ENCODE measurements at regions not wholly inside any gene's neighbourhood (a gene's known extent, or its start where the extent isn't known, plus 50 kb on each side); places are given as distances from the start of the nearest gene placed in this dataset.

- Histone ChIP-seq H3K36me3 (no peaks in the 10 kb centered on the region), H3K4me1 (no peaks in the 10 kb centered on the region), H3K27ac (no peak overlapping the region), H4K20me1 (no peaks in the 10 kb centered on the region), H3K9ac (no peak overlapping the region), H3K4me3 (no peak overlapping the region), H3K9me3 (replicated peaks in 1 of 11) (peaks cover 10 to 19% (median 14%) of the 10 kb centered on the region in 11 experiments; a peak in 21 of 22 replicates), H3K4me2 (no peak overlapping the region), H3K27me3 (no peaks in the 10 kb centered on the region)
- TF ChIP-seq Cebpa-rat (IDR thresholded peaks at IDR 0.05), result no peak
Observed at GRCh38 chr5:44489759-44490158, 100.5 kb upstream of the FGF10 start.

- Histone ChIP-seq H3K36me3 (no peaks in the 10 kb centered on the region), H3K4me3 (no peak overlapping the region), H3K4me1 (no peaks in the 10 kb centered on the region), H4K20me1 (no peaks in the 10 kb centered on the region), H3K27ac (no peak overlapping the region), H3K27me3 (no peaks in the 10 kb centered on the region), H3K9me3 (replicated peaks in 1 of 11) (peaks cover 0 to 4% (median 0%) of the 10 kb centered on the region in 11 experiments; a peak in 1 of 22 replicates), H3K9ac (no peak overlapping the region), H3K4me2 (no peak overlapping the region)
- no peak for TF ChIP-seq Cebpa-rat (IDR thresholded peaks at IDR 0.05)
Observed at GRCh38 chr5:44486591-44486990, 97.4 kb upstream of the FGF10 start.

- no peaks in the 10 kb centered on the region for H3K4me1 ChIP-seq
- H3K9ac ChIP-seq, result no peak overlapping the region
- no peaks in the 10 kb centered on the region for H3K36me3 ChIP-seq
- H3K9me3 ChIP-seq (replicated peaks in 1 of 11), result no peaks in the 10 kb centered on the region
- no peak overlapping the region for H3K4me3 ChIP-seq
- H3K27ac ChIP-seq, result no peak overlapping the region
- TF ChIP-seq Cebpa-rat (IDR thresholded peaks at IDR 0.05), result no peak
- no peaks in the 10 kb centered on the region for H3K27me3 ChIP-seq
- H3K4me2 ChIP-seq, result no peak overlapping the region
- H4K20me1 ChIP-seq, result no peaks in the 10 kb centered on the region
Observed at GRCh38 chr5:44454002-44454401, 64.8 kb upstream of the FGF10 start.

GRCh38 chr5:44446399-44446798 is 57.2 kb upstream of the FGF10 start:
- no peak overlapping the region for H3K9ac ChIP-seq
- TF ChIP-seq Cebpa-rat (IDR thresholded peaks at IDR 0.05), result no peak

GRCh38 chr5:44443172-44443571 is 54.0 kb upstream of the FGF10 start:
- H3K4me2 ChIP-seq, result no peak overlapping the region
- no peaks in the 10 kb centered on the region for H3K9me3 ChIP-seq (replicated peaks in 1 of 11)
- no peaks in the 10 kb centered on the region for H4K20me1 ChIP-seq
- H3K9ac ChIP-seq, result no peak overlapping the region
- no peaks in the 10 kb centered on the region for H3K27me3 ChIP-seq
- H3K27ac ChIP-seq, result no peak overlapping the region
- no peak overlapping the region for H3K4me3 ChIP-seq
- no peaks in the 10 kb centered on the region for H3K4me1 ChIP-seq
- no peaks in the 10 kb centered on the region for H3K36me3 ChIP-seq
- no peak for TF ChIP-seq Cebpa-rat (IDR thresholded peaks at IDR 0.05)

More at GRCh38 chr5:44446399-44446798, 57.2 kb upstream of the FGF10 start:
- H3K36me3 ChIP-seq, result no peaks in the 10 kb centered on the region
- H3K4me2 ChIP-seq, result no peak overlapping the region
- no peaks in the 10 kb centered on the region for H4K20me1 ChIP-seq
- H3K27ac ChIP-seq, result no peak overlapping the region
- H3K4me1 ChIP-seq, result no peaks in the 10 kb centered on the region
- no peak overlapping the region for H3K4me3 ChIP-seq
- no peaks in the 10 kb centered on the region for H3K27me3 ChIP-seq
- no peaks in the 10 kb centered on the region for H3K9me3 ChIP-seq (replicated peaks in 1 of 11)

GRCh38 chr5:44441460-44441859 is 52.2 kb upstream of the FGF10 start:
- no peaks in the 10 kb centered on the region for H3K27me3 ChIP-seq
- no peak overlapping the region for H3K9ac ChIP-seq
- H3K4me1 ChIP-seq, result no peaks in the 10 kb centered on the region
- no peaks in the 10 kb centered on the region for H4K20me1 ChIP-seq
- no peak overlapping the region for H3K4me2 ChIP-seq
- no peak overlapping the region for H3K4me3 ChIP-seq
- H3K36me3 ChIP-seq, result no peaks in the 10 kb centered on the region
- H3K9me3 ChIP-seq (replicated peaks in 1 of 11), result no peaks in the 10 kb centered on the region
- no peak for TF ChIP-seq Cebpa-rat (IDR thresholded peaks at IDR 0.05)
- H3K27ac ChIP-seq, result no peak overlapping the region

- H3K4me1 ChIP-seq, result no peaks in the 10 kb centered on the region
- no peaks in the 10 kb centered on the region for H3K36me3 ChIP-seq
- no peak overlapping the region for H3K9ac ChIP-seq
- no peaks in the 10 kb centered on the region for H3K9me3 ChIP-seq (replicated peaks in 1 of 11)
- H3K27ac ChIP-seq, result no peak overlapping the region
- H3K27me3 ChIP-seq, result no peaks in the 10 kb centered on the region
- no peak for TF ChIP-seq Cebpa-rat (IDR thresholded peaks at IDR 0.05)
- H4K20me1 ChIP-seq, result no peaks in the 10 kb centered on the region
- no peak overlapping the region for H3K4me2 ChIP-seq
- no peak overlapping the region for H3K4me3 ChIP-seq
Observed at GRCh38 chr5:44440186-44440585, 51.0 kb upstream of the FGF10 start.

Data from BLaER1 treated with 17β-estradiol and CSF1 and Interleukin-3, amounts not matched to agents 10 nM and 100 nM (cell line).